ENCODE measurements at regions not wholly inside any gene's neighbourhood (a gene's known extent, or its start where the extent isn't known, plus 50 kb on each side); places are given as distances from the start of the nearest gene placed in this dataset.
A peak's percentile ranks its signal among the peaks of the same experiment; 100 is the strongest.

DNA sequence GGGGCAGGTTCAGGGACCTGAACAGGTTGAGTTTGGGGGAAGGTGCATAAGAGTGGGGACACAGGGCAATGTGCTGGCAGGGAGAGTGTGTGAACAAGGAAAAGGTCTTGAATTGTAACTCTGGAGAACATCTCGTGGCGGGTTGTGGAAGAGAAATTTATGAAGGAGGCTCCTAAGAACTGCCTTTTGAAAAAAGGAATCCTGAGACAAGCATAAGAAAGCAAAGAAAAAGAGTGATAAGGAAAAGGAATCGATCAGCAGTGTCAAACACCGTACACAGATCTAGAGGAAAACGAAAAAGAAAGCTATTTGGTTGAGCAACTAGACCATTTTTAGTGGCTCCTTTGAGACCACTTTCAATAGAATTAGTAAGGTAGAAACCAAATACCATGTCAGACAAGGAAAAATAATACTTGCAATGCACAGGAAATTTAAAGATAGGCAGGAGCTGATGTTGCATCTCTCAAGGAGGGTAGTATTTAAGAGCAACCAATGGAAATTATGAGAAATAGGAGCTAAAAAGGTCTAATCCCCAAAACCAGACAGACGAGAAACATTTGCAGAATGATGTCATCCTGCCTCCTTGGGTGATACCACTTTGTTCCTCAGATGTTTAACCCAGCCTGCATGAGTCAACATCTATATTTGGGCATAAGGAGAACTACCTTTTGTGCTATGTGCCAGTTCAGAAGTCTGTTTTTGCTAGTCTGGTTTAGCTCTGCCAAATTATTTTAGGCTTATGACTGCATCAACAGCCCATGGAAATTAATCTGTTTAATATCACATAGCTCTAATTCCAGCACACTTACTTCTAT, 64.5 kb upstream of the STK38L start:
- peak; percentile 94 for DNase-seq (ENCODE audit: unreplicated experiment)
- Mint-ChIP-seq H3K36me3 (ENCODE audit: insufficient read depth, unreplicated experiment) (no peaks in the 10 kb centered on the region), H3K9me3 (ENCODE audit: unreplicated experiment) (no peaks in the 10 kb centered on the region), H3K27ac (ENCODE audit: low read depth, unreplicated experiment) (peak overlapping the region; percentile 49), H3K4me3 (ENCODE audit: unreplicated experiment) (no peak overlapping the region), H3K27me3 (ENCODE audit: insufficient read depth, unreplicated experiment) (no peaks in the 10 kb centered on the region), H3K4me1 (ENCODE audit: insufficient read depth, unreplicated experiment) (peaks cover 28% of the 10 kb centered on the region)
- no peak for TF ChIP-seq CTCF (IDR thresholded peaks at IDR 0.05; ENCODE audit: unreplicated experiment)
- intact Hi-C loops (cut with micrococcal nuclease): no loop called here
- BruUV-seq (replicated peaks): no TSS peak
- POLR2A ChIA-PET: interaction anchor here (0.7 to 4.7 kb wide), 13 partner anchors 9 to 237 kb away, joined by 3 to 34 read pairs (median 4); partner anchors contain the start of genes MED21 and STK38L
- CTCF ChIA-PET: interaction anchor here (0.7 to 1.2 kb wide), 2 partner anchors 57 to 164 kb away, joined by 3 read pairs; no protein-coding TSS in a partner anchor

- Mint-ChIP-seq H3K4me3 (ENCODE audit: unreplicated experiment) (no peak overlapping the region), H3K36me3 (ENCODE audit: insufficient read depth, unreplicated experiment) (no peaks in the 10 kb centered on the region), H3K4me1 (ENCODE audit: insufficient read depth, unreplicated experiment) (peaks cover 28% of the 10 kb centered on the region), H3K9me3 (ENCODE audit: unreplicated experiment) (no peaks in the 10 kb centered on the region), H3K27me3 (ENCODE audit: insufficient read depth, unreplicated experiment) (no peaks in the 10 kb centered on the region), H3K27ac (ENCODE audit: low read depth, unreplicated experiment) (no peak overlapping the region)
- no peak for DNase-seq (ENCODE audit: unreplicated experiment)
- TF ChIP-seq CTCF (IDR thresholded peaks at IDR 0.05; ENCODE audit: unreplicated experiment): no peak
- no TSS peak for BruUV-seq (replicated peaks)
- ChIA-PET POLR2A (interaction anchor here (1.3 to 4.7 kb wide), 4 partner anchors 8 to 203 kb away, joined by 3 to 34 read pairs (median 6); partner anchors contain the start of genes MED21 and STK38L), CTCF (interaction anchor here (0.6 to 1.2 kb wide), 5 partner anchors 33 to 305 kb away, joined by 3 to 4 read pairs (median 3); no protein-coding TSS in a partner anchor)
- intact Hi-C loops (cut with micrococcal nuclease): no loop called here
These were observed 63.1 kb upstream of the STK38L start for GRCh38 chr12:27180906-27181505.

DNA sequence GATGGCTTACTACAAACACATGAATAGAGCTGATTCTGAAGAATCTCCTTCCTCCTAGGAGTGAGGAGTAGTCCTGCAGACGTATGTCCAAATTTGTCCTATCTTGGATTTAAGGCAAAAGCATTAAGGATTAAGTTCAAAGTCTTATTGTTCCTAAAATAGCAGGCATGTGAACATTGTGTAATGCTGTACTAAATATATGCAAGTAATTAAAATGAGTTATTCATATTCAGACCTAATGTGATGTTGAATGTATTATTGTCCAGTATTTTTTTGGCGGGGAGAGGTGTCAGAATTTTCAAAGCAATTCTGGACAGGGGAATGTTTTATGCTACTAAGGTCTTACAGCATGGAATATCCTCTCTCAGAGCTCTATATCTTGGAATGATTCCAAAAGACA, 60.7 kb upstream of the STK38L start:
- peaks cover 18% of the 10 kb centered on the region for H3K4me1 Mint-ChIP-seq (ENCODE audit: insufficient read depth, unreplicated experiment)
- H3K4me3 Mint-ChIP-seq (ENCODE audit: unreplicated experiment): no peak overlapping the region
- CTCF ChIA-PET: no interaction called here
- POLR2A ChIA-PET: interaction anchor here (0.8 kb wide), 1 partner anchor 9 kb away, joined by 3 read pairs; no protein-coding TSS in a partner anchor
- no peaks in the 10 kb centered on the region for H3K36me3 Mint-ChIP-seq (ENCODE audit: insufficient read depth, unreplicated experiment)
- no TSS peak for BruUV-seq (replicated peaks)
- intact Hi-C loops (cut with micrococcal nuclease): no loop called here
- no peak for DNase-seq (ENCODE audit: unreplicated experiment)
- no peak overlapping the region for H3K27ac Mint-ChIP-seq (ENCODE audit: low read depth, unreplicated experiment)
- H3K9me3 Mint-ChIP-seq (ENCODE audit: unreplicated experiment): no peaks in the 10 kb centered on the region
- no peaks in the 10 kb centered on the region for H3K27me3 Mint-ChIP-seq (ENCODE audit: insufficient read depth, unreplicated experiment)
- no peak for TF ChIP-seq CTCF (IDR thresholded peaks at IDR 0.05; ENCODE audit: unreplicated experiment)

GRCh38 chr12:27185234-27186021, 58.7 kb upstream of the STK38L start:
- CTCF ChIA-PET: no interaction called here
- H3K4me3 Mint-ChIP-seq (ENCODE audit: unreplicated experiment): no peak overlapping the region
- no peaks in the 10 kb centered on the region for H3K36me3 Mint-ChIP-seq (ENCODE audit: insufficient read depth, unreplicated experiment)
- intact Hi-C loops (cut with micrococcal nuclease): no loop called here
- no peak for DNase-seq (ENCODE audit: unreplicated experiment)
- BruUV-seq (replicated peaks): no TSS peak
- no peak for TF ChIP-seq CTCF (IDR thresholded peaks at IDR 0.05; ENCODE audit: unreplicated experiment)
- no peaks in the 10 kb centered on the region for H3K4me1 Mint-ChIP-seq (ENCODE audit: insufficient read depth, unreplicated experiment)
- H3K9me3 Mint-ChIP-seq (ENCODE audit: unreplicated experiment): no peaks in the 10 kb centered on the region
- no peak overlapping the region for H3K27ac Mint-ChIP-seq (ENCODE audit: low read depth, unreplicated experiment)
- POLR2A ChIA-PET: interaction anchor here (0.6 kb wide), 1 partner anchor 53 kb away, joined by 3 read pairs; no protein-coding TSS in a partner anchor
- no peaks in the 10 kb centered on the region for H3K27me3 Mint-ChIP-seq (ENCODE audit: insufficient read depth, unreplicated experiment)

Measured in MCF 10A (cell line).